ENCODE measurements at regions not wholly inside any gene's neighbourhood (a gene's known extent, or its start where the extent isn't known, plus 50 kb on each side); places are given as distances from the start of the nearest gene placed in this dataset.

DNA sequence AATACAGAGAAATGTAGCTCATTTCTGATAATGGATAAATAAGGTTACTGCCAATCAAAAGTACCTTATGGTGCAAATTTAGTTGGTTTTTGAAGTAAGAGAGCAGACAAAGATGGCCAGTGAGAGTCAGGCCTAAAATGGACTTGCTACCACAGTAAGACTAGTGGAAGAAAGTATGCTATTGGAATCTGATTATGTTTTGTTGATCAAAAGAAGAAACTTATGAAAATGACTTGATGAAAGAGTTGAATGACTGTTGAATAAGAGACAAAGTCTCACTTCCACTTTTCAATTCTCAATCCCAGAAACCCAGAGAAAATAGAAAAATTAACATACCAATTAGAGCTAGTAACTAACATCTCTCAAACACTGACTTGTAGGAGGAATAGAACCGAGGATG, 737.8 kb upstream of the INTU start:
- TF ChIP-seq EZH2phosphoT487 (IDR thresholded peaks at IDR 0.05; ENCODE audit: insufficient read depth, low read depth) (no peak), EZH2 (IDR thresholded peaks at IDR 0.05; ENCODE audit: insufficient read depth, poor library complexity, severe bottlenecking) (no peak)

Measured in GM23248 (cell line).